ENCODE measurements at regions not wholly inside any gene's neighbourhood (a gene's known extent, or its start where the extent isn't known, plus 50 kb on each side); places are given as distances from the start of the nearest gene placed in this dataset.

DNA sequence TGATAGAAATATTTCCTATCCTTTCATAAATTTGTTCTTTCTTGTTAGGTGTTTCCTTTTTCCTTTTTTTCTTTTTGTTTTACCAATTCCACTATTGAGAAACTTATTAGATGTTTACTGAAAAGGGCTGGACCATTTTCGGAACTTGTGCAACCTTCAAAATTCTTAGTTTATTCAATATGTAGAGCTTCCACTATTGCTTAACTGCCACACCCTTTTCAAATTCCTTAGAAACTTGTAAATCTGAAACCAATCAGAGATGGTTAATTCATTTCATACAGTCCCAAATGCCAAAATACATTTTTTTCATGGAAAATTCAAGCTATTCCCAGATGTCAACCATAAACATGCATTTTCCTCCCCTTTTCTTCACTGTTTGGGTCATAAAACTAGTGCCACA is 66.1 kb upstream of the SLC39A8 start:
- ChIA-PET CTCF (no interaction called here), POLR2A (no interaction called here)
- DNase-seq (ENCODE audit: low read depth, low spot score) (no peak), ATAC-seq (no peak)
- Histone ChIP-seq H3K27ac (ENCODE audit: low read length) (no peak overlapping the region), H3K9me3 (ENCODE audit: control insufficient read depth, insufficient read depth, low read depth, low read length) (no peaks in the 10 kb centered on the region), H3K4me3 (ENCODE audit: low read depth in 2 of 2, low read length in 2 of 2) (no peak overlapping the region), H3K36me3 (ENCODE audit: control insufficient read depth, insufficient read depth, low read length) (no peaks in the 10 kb centered on the region), H3K27me3 (ENCODE audit: control insufficient read depth, insufficient read depth, low read length) (0 out of 2 replicates have a peak, but pooled peaks cover 2% of the 10 kb centered on the region), H3K4me1 (ENCODE audit: control insufficient read depth, insufficient read depth, low read length) (no peaks in the 10 kb centered on the region)
- in situ Hi-C loops (cut with HindIII; ENCODE audit: low pct_unique_long_range_greater_than_20kb, low sequenced_read_pairs) = no loop called here
- TF ChIP-seq POLR2AphosphoS5 (IDR thresholded peaks at IDR 0.05; ENCODE audit: low read depth, low read length) = no peak
- TF ChIP-seq SIN3A (IDR thresholded peaks at IDR 0.05; ENCODE audit: borderline replicate concordance, insufficient read depth, low read depth, low read length) = no peak
- TF ChIP-seq, protein P1, sequence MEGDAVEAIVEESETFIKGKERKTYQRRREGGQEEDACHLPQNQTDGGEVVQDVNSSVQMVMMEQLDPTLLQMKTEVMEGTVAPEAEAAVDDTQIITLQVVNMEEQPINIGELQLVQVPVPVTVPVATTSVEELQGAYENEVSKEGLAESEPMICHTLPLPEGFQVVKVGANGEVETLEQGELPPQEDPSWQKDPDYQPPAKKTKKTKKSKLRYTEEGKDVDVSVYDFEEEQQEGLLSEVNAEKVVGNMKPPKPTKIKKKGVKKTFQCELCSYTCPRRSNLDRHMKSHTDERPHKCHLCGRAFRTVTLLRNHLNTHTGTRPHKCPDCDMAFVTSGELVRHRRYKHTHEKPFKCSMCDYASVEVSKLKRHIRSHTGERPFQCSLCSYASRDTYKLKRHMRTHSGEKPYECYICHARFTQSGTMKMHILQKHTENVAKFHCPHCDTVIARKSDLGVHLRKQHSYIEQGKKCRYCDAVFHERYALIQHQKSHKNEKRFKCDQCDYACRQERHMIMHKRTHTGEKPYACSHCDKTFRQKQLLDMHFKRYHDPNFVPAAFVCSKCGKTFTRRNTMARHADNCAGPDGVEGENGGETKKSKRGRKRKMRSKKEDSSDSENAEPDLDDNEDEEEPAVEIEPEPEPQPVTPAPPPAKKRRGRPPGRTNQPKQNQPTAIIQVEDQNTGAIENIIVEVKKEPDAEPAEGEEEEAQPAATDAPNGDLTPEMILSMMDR (IDR thresholded peaks at IDR 0.05) = no peak
- TF ChIP-seq REST (IDR thresholded peaks at IDR 0.05; ENCODE audit: insufficient read depth in 1 of 2, low read depth in 2 of 2, low read length in 1 of 2) = no peak
- no peak for TF ChIP-seq TCF7L2 (IDR thresholded peaks at IDR 0.05; ENCODE audit: low read depth, low read length)
- intact Hi-C loops (cut with micrococcal nuclease; ENCODE audit: unreplicated experiment) = no loop called here
- BruUV-seq (replicated peaks) = no TSS peak

DNA sequence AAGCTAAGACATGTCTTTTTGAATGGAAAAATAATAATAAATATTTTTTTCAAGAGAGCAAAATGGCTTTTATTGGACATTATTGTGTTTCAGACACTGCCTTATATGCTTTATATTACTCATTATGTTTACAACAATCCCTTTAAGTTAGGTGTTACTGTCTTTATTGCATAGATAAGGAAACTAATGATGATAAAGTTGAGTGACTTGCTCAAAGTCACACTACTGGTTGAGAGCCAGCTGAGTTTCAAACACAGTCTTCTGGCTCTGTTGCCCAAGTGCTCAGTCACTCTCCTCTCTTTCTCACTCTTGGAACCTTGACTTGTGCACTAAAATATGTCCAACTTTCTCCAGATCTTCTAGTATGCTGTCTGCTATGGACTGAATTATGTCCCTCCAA is 71.5 kb upstream of the SLC39A8 start:
- Histone ChIP-seq H3K27ac (ENCODE audit: low read length) (no peak overlapping the region), H3K4me3 (ENCODE audit: low read depth in 2 of 2, low read length in 2 of 2) (no peak overlapping the region), H3K4me1 (ENCODE audit: control insufficient read depth, insufficient read depth, low read length) (no peaks in the 10 kb centered on the region), H3K27me3 (ENCODE audit: control insufficient read depth, insufficient read depth, low read length) (peaks cover 2% of the 10 kb centered on the region; the same call in 1 of the 2 replicates), H3K36me3 (ENCODE audit: control insufficient read depth, insufficient read depth, low read length) (no peaks in the 10 kb centered on the region), H3K9me3 (ENCODE audit: control insufficient read depth, insufficient read depth, low read depth, low read length) (no peaks in the 10 kb centered on the region)
- no peak for ATAC-seq
- TF ChIP-seq POLR2AphosphoS5 (IDR thresholded peaks at IDR 0.05; ENCODE audit: low read depth, low read length) = no peak
- no peak for TF ChIP-seq TCF7L2 (IDR thresholded peaks at IDR 0.05; ENCODE audit: low read depth, low read length)
- TF ChIP-seq REST (IDR thresholded peaks at IDR 0.05; ENCODE audit: insufficient read depth in 1 of 2, low read depth in 2 of 2, low read length in 1 of 2) = no peak
- no peak for TF ChIP-seq SIN3A (IDR thresholded peaks at IDR 0.05; ENCODE audit: borderline replicate concordance, insufficient read depth, low read depth, low read length)
- TF ChIP-seq, protein P1 (IDR thresholded peaks at IDR 0.05) = no peak
- ChIA-PET CTCF (no interaction called here), POLR2A (no interaction called here)
- in situ Hi-C loops (cut with HindIII; ENCODE audit: low pct_unique_long_range_greater_than_20kb, low sequenced_read_pairs) = no loop called here
- intact Hi-C loops (cut with micrococcal nuclease; ENCODE audit: unreplicated experiment) = no loop called here
- no peak for DNase-seq (ENCODE audit: low read depth, low spot score)
- BruUV-seq (replicated peaks) = no TSS peak
